DOHH2 (cell line): ENCODE measurements at regions not wholly inside any gene's neighbourhood (a gene's known extent, or its start where the extent isn't known, plus 50 kb on each side); places are given as distances from the start of the nearest gene placed in this dataset.

Experiments used
- H3F3A ChIP-seq: fragments of 200-600 bp; sonication (generic), shearing (Covaris generic); 2 replicates; pipeline ENCODE4 v1.6.0; 2016; ENCODE audit warnings: antibody characterized with exemption, mild to moderate bottlenecking; ENCODE audit not compliant: control insufficient read depth, insufficient read depth
- H3K27ac ChIP-seq: fragments of 200-600 bp; sonication (generic); 2 replicates; pipeline ENCODE4 v1.5.1; 2014; ENCODE audit warnings: low read depth, mild to moderate bottlenecking, low read length, moderate library complexity
- H3K27me3 ChIP-seq: fragments of 200-600 bp; sonication (generic); 2 replicates; pipeline ENCODE4 v1.6.1; 2014; ENCODE audit warnings: mild to moderate bottlenecking, low read length, mixed read lengths; ENCODE audit not compliant: control insufficient read depth
- H3K36me3 ChIP-seq: fragments of 200-600 bp; sonication (generic); 2 replicates; pipeline ENCODE4 v1.6.1; 2014; ENCODE audit warnings: mild to moderate bottlenecking, low read length, moderate library complexity, mixed read lengths; ENCODE audit not compliant: control insufficient read depth
- H3K4me1 ChIP-seq: fragments of 200-600 bp; sonication (generic); 2 replicates; pipeline ENCODE4 v1.6.1; 2014; ENCODE audit warnings: mild to moderate bottlenecking, low read length, mixed read lengths; ENCODE audit not compliant: control insufficient read depth
- H3K4me2 ChIP-seq: fragments of 200-600 bp; sonication (generic); 2 replicates; pipeline ENCODE4 v1.6.0; 2014; ENCODE audit warnings: mild to moderate bottlenecking, low read length, moderate library complexity
- H3K4me3 ChIP-seq: fragments of 200-600 bp; sonication (generic); 2 replicates; pipeline ENCODE4 v1.5.1; 2014; ENCODE audit warnings: mild to moderate bottlenecking, low read length, mixed read lengths
- H3K79me2 ChIP-seq: fragments of 200-600 bp; sonication (generic); 2 replicates; pipeline ENCODE4 v1.6.1; 2014; ENCODE audit warnings: mild to moderate bottlenecking, low read length, mixed read lengths; ENCODE audit not compliant: control insufficient read depth
- H3K9me2 ChIP-seq: fragments of 200-600 bp; sonication (generic); replicated peaks from 2 replicates; pipeline ENCODE4 v1.6.1; 2014; ENCODE audit warnings: mild to moderate bottlenecking, low read length, mixed read lengths; ENCODE audit not compliant: control insufficient read depth
- H3K9me3 ChIP-seq: fragments of 200-600 bp; sonication (generic); 2 replicates; pipeline ENCODE4 v1.6.1; 2014; ENCODE audit warnings: antibody characterized with exemption, low read length, mixed read lengths; ENCODE audit not compliant: control insufficient read depth, insufficient read depth
- H4K20me1 ChIP-seq: fragments of 200-600 bp; sonication (generic); 2 replicates; pipeline ENCODE4 v1.6.0; 2014; ENCODE audit warnings: low read depth, mild to moderate bottlenecking, antibody characterized with exemption, low read length, moderate library complexity; ENCODE audit not compliant: control insufficient read depth, insufficient read depth
- EZH2phosphoT487 ChIP-seq: fragments of 200-600 bp; sonication (generic); IDR thresholded peaks from 2 replicates; pipeline ENCODE4 v1.6.1; 2017; ENCODE audit warnings: borderline replicate concordance, mild to moderate bottlenecking, antibody characterized with exemption, low read length, moderate library complexity, mixed read lengths
- TF ChIP-seq, protein P1 (sequence below): fragments of 200-600 bp; sonication (generic); IDR thresholded peaks from one replicate; pipeline ENCODE4 v1.5.1; 2014; ENCODE audit warnings: antibody characterized with exemption, mild to moderate bottlenecking, low read depth, low read length; ENCODE audit not compliant: poor library complexity, severe bottlenecking

DNA sequence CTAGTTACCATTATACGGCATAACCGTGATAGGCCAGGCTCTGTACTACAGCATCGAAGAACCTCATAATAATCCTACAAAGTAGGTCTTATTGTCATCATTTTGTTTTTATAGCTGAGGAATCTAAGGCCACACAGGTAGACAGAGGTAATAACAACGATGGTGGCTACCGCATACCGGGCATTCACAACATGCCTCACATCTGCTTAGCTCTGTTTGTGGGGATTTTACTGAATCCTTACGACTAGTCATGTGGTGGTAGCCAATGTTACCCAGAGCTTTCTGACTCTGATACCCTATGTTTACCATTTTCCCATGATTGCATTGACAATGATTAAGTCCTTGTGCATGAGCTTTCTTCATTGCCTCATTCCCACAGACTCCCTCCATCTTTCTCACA lies 269.4 kb downstream of the TCF7L2 start:
- no peak overlapping the region for H3K4me3 ChIP-seq
- no peaks in the 10 kb centered on the region for H4K20me1 ChIP-seq
- no peaks in the 10 kb centered on the region for H3F3A ChIP-seq
- H3K9me3 ChIP-seq: no peaks in the 10 kb centered on the region
- no peak overlapping the region for H3K27ac ChIP-seq
- no peaks in the 10 kb centered on the region for H3K9me2 ChIP-seq
- H3K79me2 ChIP-seq: no peaks in the 10 kb centered on the region
- no peak overlapping the region for H3K4me2 ChIP-seq
- no peaks in the 10 kb centered on the region for H3K27me3 ChIP-seq
- H3K4me1 ChIP-seq: no peaks in the 10 kb centered on the region
- no peak for TF ChIP-seq EZH2phosphoT487
- TF ChIP-seq, protein P1, sequence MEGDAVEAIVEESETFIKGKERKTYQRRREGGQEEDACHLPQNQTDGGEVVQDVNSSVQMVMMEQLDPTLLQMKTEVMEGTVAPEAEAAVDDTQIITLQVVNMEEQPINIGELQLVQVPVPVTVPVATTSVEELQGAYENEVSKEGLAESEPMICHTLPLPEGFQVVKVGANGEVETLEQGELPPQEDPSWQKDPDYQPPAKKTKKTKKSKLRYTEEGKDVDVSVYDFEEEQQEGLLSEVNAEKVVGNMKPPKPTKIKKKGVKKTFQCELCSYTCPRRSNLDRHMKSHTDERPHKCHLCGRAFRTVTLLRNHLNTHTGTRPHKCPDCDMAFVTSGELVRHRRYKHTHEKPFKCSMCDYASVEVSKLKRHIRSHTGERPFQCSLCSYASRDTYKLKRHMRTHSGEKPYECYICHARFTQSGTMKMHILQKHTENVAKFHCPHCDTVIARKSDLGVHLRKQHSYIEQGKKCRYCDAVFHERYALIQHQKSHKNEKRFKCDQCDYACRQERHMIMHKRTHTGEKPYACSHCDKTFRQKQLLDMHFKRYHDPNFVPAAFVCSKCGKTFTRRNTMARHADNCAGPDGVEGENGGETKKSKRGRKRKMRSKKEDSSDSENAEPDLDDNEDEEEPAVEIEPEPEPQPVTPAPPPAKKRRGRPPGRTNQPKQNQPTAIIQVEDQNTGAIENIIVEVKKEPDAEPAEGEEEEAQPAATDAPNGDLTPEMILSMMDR: no peak
- H3K36me3 ChIP-seq: no peaks in the 10 kb centered on the region

DNA sequence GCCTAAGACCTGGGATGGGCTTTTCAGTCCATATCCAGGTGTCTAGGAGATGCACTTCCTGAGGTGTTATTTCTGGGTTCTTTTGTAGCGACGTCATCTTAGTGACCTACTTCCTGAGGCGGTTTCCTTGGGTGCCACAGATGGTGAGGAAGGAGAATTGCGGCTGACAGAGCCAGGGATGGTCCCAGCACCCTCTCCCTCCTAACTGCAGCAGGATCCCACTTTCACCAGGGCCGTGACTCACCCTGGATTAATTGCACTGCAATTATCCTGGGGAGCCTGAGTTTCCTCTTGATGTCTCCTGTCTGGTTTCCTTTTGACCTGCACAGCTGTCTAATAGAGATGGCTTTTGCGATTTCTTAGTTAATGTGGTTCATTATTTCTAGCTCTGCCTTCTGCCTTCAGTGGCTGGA lies 271.7 kb downstream of the TCF7L2 start:
- Histone ChIP-seq H3K79me2 (no peaks in the 10 kb centered on the region), H3K9me3 (no peaks in the 10 kb centered on the region), H3K36me3 (no peaks in the 10 kb centered on the region), H3K4me1 (no peaks in the 10 kb centered on the region), H3K27me3 (peaks cover 4% of the 10 kb centered on the region; the same call in 1 of the 2 replicates), H3K4me2 (no peak overlapping the region), H4K20me1 (no peaks in the 10 kb centered on the region), H3K27ac (no peak overlapping the region), H3F3A (no peaks in the 10 kb centered on the region), H3K4me3 (no peak overlapping the region), H3K9me2 (no peaks in the 10 kb centered on the region)
- TF ChIP-seq, protein P1: no peak
- TF ChIP-seq EZH2phosphoT487: no peak

DNA sequence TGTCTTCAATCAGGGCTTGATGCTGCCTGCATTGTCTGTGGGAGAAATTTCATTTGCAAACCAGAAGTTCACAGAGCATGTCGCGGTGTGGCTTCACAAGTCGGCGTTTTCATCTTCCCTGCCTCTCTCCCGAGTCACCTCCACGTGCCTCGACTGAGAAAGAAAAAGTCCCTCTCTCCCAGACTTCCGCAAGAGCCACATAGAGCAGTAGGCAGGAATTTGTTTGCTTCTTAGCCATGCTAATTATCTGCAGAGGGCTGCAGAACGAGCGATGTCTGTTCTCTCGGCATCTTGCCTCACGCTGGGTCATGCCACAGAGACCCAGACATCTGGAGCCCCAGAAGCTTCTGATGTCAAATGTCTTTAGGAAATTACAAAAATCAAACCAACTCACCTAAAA lies 272.2 kb downstream of the TCF7L2 start:
- TF ChIP-seq, protein P1: no peak
- no peak for TF ChIP-seq EZH2phosphoT487
- Histone ChIP-seq H3K36me3 (no peaks in the 10 kb centered on the region), H3K27ac (no peak overlapping the region), H3K27me3 (peaks cover 4% of the 10 kb centered on the region; the same call in 1 of the 2 replicates), H3K9me3 (no peaks in the 10 kb centered on the region), H3K9me2 (no peaks in the 10 kb centered on the region), H3F3A (no peaks in the 10 kb centered on the region), H3K79me2 (no peaks in the 10 kb centered on the region), H3K4me1 (no peaks in the 10 kb centered on the region), H3K4me3 (no peak overlapping the region), H3K4me2 (no peak overlapping the region), H4K20me1 (no peaks in the 10 kb centered on the region)

DNA sequence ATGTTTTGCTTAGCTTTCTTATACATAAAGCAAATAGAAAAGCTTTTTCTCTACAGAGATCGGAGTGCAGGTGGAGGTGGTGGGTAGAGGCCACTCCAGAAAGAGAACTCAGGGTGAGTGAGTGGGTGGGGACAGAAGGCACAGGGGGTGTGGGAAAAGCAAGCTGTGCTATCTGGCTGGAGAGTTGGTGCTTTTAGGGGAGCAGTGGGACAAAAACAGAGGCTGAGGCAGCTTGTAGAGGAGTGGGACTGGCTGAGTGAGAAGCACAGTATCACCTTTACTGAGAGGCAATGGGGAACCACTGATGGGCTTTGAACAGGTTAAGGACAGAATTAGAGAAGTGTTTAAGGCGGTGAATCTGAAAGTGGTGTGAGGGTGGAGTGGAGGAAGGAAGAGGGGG lies 275.3 kb downstream of the TCF7L2 start:
- no peak for TF ChIP-seq EZH2phosphoT487
- TF ChIP-seq, protein P1: no peak
- Histone ChIP-seq H3F3A (no peaks in the 10 kb centered on the region), H4K20me1 (no peaks in the 10 kb centered on the region), H3K27me3 (peaks cover 4% of the 10 kb centered on the region; the same call in 1 of the 2 replicates), H3K9me2 (no peaks in the 10 kb centered on the region), H3K4me1 (no peaks in the 10 kb centered on the region), H3K27ac (no peak overlapping the region), H3K9me3 (no peaks in the 10 kb centered on the region), H3K36me3 (no peaks in the 10 kb centered on the region), H3K4me2 (no peak overlapping the region), H3K79me2 (no peaks in the 10 kb centered on the region), H3K4me3 (no peak overlapping the region)
